ENCODE measurements at regions not wholly inside any gene's neighbourhood (a gene's known extent, or its start where the extent isn't known, plus 50 kb on each side); places are given as distances from the start of the nearest gene placed in this dataset.

DNA sequence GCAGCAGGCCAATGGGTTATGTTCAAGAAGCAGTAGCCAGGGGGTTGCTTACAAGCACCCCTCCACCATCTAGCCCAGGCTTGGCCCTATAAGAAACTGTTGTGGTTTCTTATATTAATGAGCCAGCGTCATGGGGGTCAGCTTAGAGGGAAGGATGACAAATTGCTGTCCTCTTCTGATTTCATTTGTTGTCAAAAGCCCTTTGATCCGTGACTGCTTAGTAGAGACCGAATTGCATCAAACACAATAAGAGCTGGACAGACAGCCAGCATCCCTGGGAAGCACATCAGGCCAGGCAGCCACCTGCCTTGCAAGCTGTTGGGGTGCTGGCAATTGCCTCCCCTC, 206.6 kb upstream of the SETBP1 start:
- Histone ChIP-seq H3K4me1 (ENCODE audit: control insufficient read depth in 2 of 3, insufficient read depth in 2 of 3, low read depth in 1 of 3, low read length in 3 of 3) (no peaks in the 10 kb centered on the region), H3K27ac (ENCODE audit: low read depth in 2 of 2, low read length in 2 of 2) (no peak overlapping the region), H3K27me3 (ENCODE audit: control insufficient read depth, insufficient read depth, low read length) (no peaks in the 10 kb centered on the region), H3K9ac (ENCODE audit: low read length in 3 of 3) (no peak overlapping the region), H3K9me3 (ENCODE audit: control insufficient read depth in 2 of 3, insufficient read depth in 1 of 3, low read length in 3 of 3) (no peaks in the 10 kb centered on the region), H3K4me3 (ENCODE audit: low read length in 3 of 3) (no peak overlapping the region), H3K36me3 (ENCODE audit: control insufficient read depth in 2 of 3, insufficient read depth in 3 of 3, low read length in 3 of 3) (no peaks in the 10 kb centered on the region)
- DNase-seq (peak in 1 of 5 donors; percentile 4), FAIRE-seq (no peak)
- intact Hi-C loops (cut with DNase I): no loop called here
- TF ChIP-seq, protein P1, sequence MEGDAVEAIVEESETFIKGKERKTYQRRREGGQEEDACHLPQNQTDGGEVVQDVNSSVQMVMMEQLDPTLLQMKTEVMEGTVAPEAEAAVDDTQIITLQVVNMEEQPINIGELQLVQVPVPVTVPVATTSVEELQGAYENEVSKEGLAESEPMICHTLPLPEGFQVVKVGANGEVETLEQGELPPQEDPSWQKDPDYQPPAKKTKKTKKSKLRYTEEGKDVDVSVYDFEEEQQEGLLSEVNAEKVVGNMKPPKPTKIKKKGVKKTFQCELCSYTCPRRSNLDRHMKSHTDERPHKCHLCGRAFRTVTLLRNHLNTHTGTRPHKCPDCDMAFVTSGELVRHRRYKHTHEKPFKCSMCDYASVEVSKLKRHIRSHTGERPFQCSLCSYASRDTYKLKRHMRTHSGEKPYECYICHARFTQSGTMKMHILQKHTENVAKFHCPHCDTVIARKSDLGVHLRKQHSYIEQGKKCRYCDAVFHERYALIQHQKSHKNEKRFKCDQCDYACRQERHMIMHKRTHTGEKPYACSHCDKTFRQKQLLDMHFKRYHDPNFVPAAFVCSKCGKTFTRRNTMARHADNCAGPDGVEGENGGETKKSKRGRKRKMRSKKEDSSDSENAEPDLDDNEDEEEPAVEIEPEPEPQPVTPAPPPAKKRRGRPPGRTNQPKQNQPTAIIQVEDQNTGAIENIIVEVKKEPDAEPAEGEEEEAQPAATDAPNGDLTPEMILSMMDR (IDR thresholded peaks at IDR 0.05; ENCODE audit: borderline replicate concordance, extremely low read depth, insufficient read depth): no peak

DNA sequence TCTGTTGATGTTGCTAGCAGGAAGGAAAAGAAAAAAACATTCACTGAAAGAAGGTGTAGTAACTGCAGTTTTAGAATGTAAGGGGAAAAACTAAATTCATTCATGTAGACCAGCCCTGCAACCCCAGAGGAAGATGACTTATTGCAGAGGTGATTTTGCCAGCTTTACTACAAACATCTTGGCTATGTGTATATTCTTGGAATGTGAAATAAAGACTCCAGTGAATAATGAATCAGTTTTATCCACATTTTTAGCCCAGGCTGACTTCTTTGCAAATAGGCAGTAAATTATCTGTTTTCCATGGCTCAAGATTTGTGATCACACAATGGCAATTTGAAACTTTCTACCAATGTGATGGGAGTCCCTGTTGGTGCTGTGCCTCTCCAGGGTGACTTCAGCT, 206.1 kb upstream of the SETBP1 start:
- H3K27ac ChIP-seq (ENCODE audit: low read depth in 2 of 2, low read length in 2 of 2): no peak overlapping the region
- H3K9ac ChIP-seq (ENCODE audit: low read length in 3 of 3): no peak overlapping the region
- H3K4me1 ChIP-seq (ENCODE audit: control insufficient read depth in 2 of 3, insufficient read depth in 2 of 3, low read depth in 1 of 3, low read length in 3 of 3): no peaks in the 10 kb centered on the region
- DNase-seq (peak in 1 of 5 donors; percentile 4), FAIRE-seq (no peak)
- H3K9me3 ChIP-seq (ENCODE audit: control insufficient read depth in 2 of 3, insufficient read depth in 1 of 3, low read length in 3 of 3): no peaks in the 10 kb centered on the region
- TF ChIP-seq, protein P1 (IDR thresholded peaks at IDR 0.05; ENCODE audit: borderline replicate concordance, extremely low read depth, insufficient read depth): no peak
- H3K4me3 ChIP-seq (ENCODE audit: low read length in 3 of 3): no peak overlapping the region
- no peaks in the 10 kb centered on the region for H3K36me3 ChIP-seq (ENCODE audit: control insufficient read depth in 2 of 3, insufficient read depth in 3 of 3, low read length in 3 of 3)
- no peaks in the 10 kb centered on the region for H3K27me3 ChIP-seq (ENCODE audit: control insufficient read depth, insufficient read depth, low read length)
- intact Hi-C loops (cut with DNase I): no loop called here

DNA sequence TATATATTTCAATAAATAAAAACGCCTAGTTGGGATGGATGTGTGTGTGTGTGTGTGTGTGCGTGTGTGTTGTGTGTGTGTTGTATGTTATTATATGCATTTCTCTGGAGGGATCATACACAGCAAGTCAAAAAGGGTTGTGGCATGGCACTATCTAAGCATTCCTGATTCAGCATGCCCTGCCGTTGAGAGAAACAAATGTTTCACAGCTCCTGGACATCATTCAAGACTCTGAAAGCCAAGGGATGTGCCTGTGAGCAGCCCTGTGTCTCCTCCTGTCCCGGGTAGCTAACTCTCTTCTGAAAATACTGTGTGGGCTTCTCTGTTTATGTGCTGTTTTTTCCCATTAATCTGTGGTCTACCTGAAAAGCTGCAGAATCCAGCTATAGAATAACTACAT, 197.9 kb upstream of the SETBP1 start:
- Histone ChIP-seq H3K36me3 (ENCODE audit: control insufficient read depth in 2 of 3, insufficient read depth in 3 of 3, low read length in 3 of 3) (no peaks in the 10 kb centered on the region), H3K4me1 (ENCODE audit: control insufficient read depth in 2 of 3, insufficient read depth in 2 of 3, low read depth in 1 of 3, low read length in 3 of 3) (no peaks in the 10 kb centered on the region), H3K9ac (ENCODE audit: low read length in 3 of 3) (no peak overlapping the region), H3K9me3 (ENCODE audit: control insufficient read depth in 2 of 3, insufficient read depth in 1 of 3, low read length in 3 of 3) (no peaks in the 10 kb centered on the region), H3K27me3 (ENCODE audit: control insufficient read depth, insufficient read depth, low read length) (no peaks in the 10 kb centered on the region), H3K27ac (ENCODE audit: low read depth in 2 of 2, low read length in 2 of 2) (no peak overlapping the region), H3K4me3 (ENCODE audit: low read length in 3 of 3) (no peak overlapping the region)
- intact Hi-C loops (cut with DNase I): no loop called here
- no peak for DNase-seq
- FAIRE-seq: no peak
- TF ChIP-seq, protein P1 (IDR thresholded peaks at IDR 0.05; ENCODE audit: borderline replicate concordance, extremely low read depth, insufficient read depth): no peak

DNA sequence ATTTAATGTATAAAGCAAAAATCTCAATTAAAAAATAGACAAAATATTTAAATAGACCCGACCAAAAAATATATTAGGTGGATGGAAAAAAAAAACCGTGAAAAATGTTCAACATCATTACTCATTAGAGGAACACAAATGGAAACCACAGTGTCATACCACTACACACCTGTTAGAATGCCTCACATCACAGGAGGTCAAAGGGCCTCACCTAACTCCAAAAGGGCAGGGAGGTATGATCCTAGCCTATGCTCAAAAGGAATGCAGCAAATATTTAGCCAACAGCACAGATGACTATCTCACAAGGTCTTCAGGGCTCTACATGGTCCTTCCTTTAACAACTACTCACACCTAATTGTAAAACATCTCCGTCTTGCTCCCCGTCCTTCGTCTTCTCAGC, 185.5 kb upstream of the SETBP1 start:
- intact Hi-C loops (cut with DNase I): no loop called here
- H3K36me3 ChIP-seq (ENCODE audit: control insufficient read depth in 2 of 3, insufficient read depth in 3 of 3, low read length in 3 of 3): no peaks in the 10 kb centered on the region
- FAIRE-seq (no peak), DNase-seq (no peak)
- H3K4me3 ChIP-seq (ENCODE audit: low read length in 3 of 3): no peak overlapping the region
- H3K27me3 ChIP-seq (ENCODE audit: control insufficient read depth, insufficient read depth, low read length): no peaks in the 10 kb centered on the region
- H3K9me3 ChIP-seq (ENCODE audit: control insufficient read depth in 2 of 3, insufficient read depth in 1 of 3, low read length in 3 of 3): no peaks in the 10 kb centered on the region
- H3K9ac ChIP-seq (ENCODE audit: low read length in 3 of 3): no peak overlapping the region
- H3K27ac ChIP-seq (ENCODE audit: low read depth in 2 of 2, low read length in 2 of 2): no peak overlapping the region
- TF ChIP-seq, protein P1 (IDR thresholded peaks at IDR 0.05; ENCODE audit: borderline replicate concordance, extremely low read depth, insufficient read depth): no peak
- no peaks in the 10 kb centered on the region for H3K4me1 ChIP-seq (ENCODE audit: control insufficient read depth in 2 of 3, insufficient read depth in 2 of 3, low read depth in 1 of 3, low read length in 3 of 3)

All from kidney (tissue), 13 donors.